Adrenal gland (tissue), 9 donors: ENCODE measurements at regions not wholly inside any gene's neighbourhood (a gene's known extent, or its start where the extent isn't known, plus 50 kb on each side); places are given as distances from the start of the nearest gene placed in this dataset.

Experiments
- DNase-seq, 7 donors: peaks; one replicate each; pipeline ENCODE4 v3.0.0-alpha.2; 2019 to 2020
- H3K27ac ChIP-seq, 5 donors: fragments of 200-600 bp; sonication (generic) in 4 of 5; 1 replicate in 3 of 5; 2 replicates in 2 of 5; pipeline versions ENCODE4 v1.5.1 to v1.8.0; 2016 to 2020; ENCODE audit warnings: mild to moderate bottlenecking in 1 of 5
- H3K27me3 ChIP-seq: fragments of 200-600 bp; 2 replicates; pipeline ENCODE4 v1.8.0; 2021
- H3K36me3 ChIP-seq, 2 donors: fragments of 200-600 bp; replicated peaks in 1 of 2; 1 replicate in 1 of 2; 2 replicates in 1 of 2; pipeline versions ENCODE4 v1.5.1 to v1.8.0; 2018 to 2022
- H3K4me1 ChIP-seq, 2 donors: fragments of 200-600 bp; replicated peaks in 1 of 2; 1 replicate in 1 of 2; 2 replicates in 1 of 2; pipeline versions ENCODE4 v1.5.1 to v1.8.0; 2018 to 2021
- H3K4me3 ChIP-seq, 4 donors: fragments of 200-600 bp; sonication (generic) in 3 of 4; one replicate each; pipeline ENCODE4 v1.5.1; 2016 to 2018
- H3K9me3 ChIP-seq, 3 donors: fragments of 200-600 bp; sonication (generic) in 1 of 3; replicated peaks in 1 of 3; 1 replicate in 2 of 3; 2 replicates in 1 of 3; pipeline versions ENCODE4 v1.5.1 to v1.8.0; 2016 to 2021
- POLR2A ChIP-seq, 2 donors: fragments of 450-650 bp; IDR thresholded peaks; one replicate each; pipeline ENCODE4 v1.6.1; 2017; ENCODE audit warnings: antibody characterized with exemption in 2 of 2, mild to moderate bottlenecking in 2 of 2, moderate library complexity in 1 of 2
- WGBS, 4 donors: extraction: QIAGEN DNeasy Blood & Tissue Kit in 2 of 4; methylation state at CpG; one replicate each; pipeline versions ENCODE4 v1.1.5 to v1.1.7; 2013 to 2017; 5-methylcytosine and 5-hydroxymethylcytosine counted together
- intact Hi-C, 2 donors: fragments of 100-400 bp; cut with DNase I; formaldehyde crosslinking; loops; one replicate each; pipeline versions ENCODE4 v1.14.1 to v1.15.0; 2022 to 2023
- TF ChIP-seq, protein P1 (sequence below), 6 experiments: fragments of 450-650 bp in 4 of 6; fragments of 200-600 bp in 2 of 6; sonication (generic) in 1 of 6; IDR thresholded peaks; 1 replicate in 5 of 6; 2 replicates in 1 of 6; pipeline versions ENCODE4 v1.5.1 to v1.8.0; 2016 to 2021; ENCODE audit warnings: antibody characterized with exemption in 6 of 6, mild to moderate bottlenecking in 2 of 6, moderate library complexity in 1 of 6
- donor health status: healthy with polysubstance abuse.
- donor health status: Bipolar disorder and iron deficiency.
- donor health status: DM: yes; HTN: yes; CAD: no.
- donor health status: DM: no; HTN: no; CAD: no.
- donor health status: DM: no; HTN: no; CAD: no.

DNA sequence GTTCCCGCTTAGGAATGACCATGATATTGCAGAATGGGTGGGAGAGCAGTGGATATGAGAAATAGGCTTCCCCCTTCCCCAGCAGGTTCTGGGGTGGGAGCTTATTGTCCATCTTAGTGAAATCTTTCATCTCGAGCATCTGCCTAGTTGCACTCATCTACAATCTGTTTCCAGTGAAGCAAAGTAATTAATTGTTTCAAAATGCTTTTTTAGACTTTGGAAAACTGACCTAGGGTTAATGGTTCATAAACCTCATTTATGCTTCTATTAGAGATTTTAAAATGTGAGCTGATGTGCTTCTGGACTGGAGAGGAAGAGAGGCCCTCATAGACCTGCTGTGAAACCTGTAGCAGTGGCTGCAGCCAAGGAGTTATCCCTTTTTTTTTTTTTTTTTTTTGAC is 247.7 kb upstream of the XYLT1 start:
- TF ChIP-seq POLR2A (IDR thresholded peaks at IDR 0.05), result no peak
- TF ChIP-seq, protein P1, sequence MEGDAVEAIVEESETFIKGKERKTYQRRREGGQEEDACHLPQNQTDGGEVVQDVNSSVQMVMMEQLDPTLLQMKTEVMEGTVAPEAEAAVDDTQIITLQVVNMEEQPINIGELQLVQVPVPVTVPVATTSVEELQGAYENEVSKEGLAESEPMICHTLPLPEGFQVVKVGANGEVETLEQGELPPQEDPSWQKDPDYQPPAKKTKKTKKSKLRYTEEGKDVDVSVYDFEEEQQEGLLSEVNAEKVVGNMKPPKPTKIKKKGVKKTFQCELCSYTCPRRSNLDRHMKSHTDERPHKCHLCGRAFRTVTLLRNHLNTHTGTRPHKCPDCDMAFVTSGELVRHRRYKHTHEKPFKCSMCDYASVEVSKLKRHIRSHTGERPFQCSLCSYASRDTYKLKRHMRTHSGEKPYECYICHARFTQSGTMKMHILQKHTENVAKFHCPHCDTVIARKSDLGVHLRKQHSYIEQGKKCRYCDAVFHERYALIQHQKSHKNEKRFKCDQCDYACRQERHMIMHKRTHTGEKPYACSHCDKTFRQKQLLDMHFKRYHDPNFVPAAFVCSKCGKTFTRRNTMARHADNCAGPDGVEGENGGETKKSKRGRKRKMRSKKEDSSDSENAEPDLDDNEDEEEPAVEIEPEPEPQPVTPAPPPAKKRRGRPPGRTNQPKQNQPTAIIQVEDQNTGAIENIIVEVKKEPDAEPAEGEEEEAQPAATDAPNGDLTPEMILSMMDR (IDR thresholded peaks at IDR 0.05), result no peak
- WGBS, 4 donors, result 47 to 56% (median 53%) methylated on average over 2 of the region's 2 CpGs

DNA sequence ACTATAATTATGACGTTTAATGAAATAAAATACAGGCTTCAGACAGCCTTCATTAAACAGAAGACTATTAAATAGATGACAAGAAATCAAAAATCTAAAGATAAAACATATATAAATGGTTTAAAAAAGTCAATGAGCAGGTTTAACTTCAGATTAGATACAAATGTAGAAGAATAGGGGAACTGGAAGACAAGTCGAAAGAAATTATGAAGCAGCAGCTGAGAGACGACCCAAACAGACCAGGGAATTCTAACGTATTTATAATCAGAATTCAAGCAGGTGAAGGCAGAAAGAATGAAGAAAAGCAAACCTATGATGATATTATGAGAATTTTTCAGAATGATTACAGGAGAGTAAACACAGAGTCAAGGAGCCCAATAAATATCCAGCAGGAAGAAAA is 235.1 kb upstream of the XYLT1 start:
- WGBS, 4 donors, result 70 to 81% (median 76%) methylated on average over 4 of the region's 4 CpGs

More for the DNA sequence above, 247.7 kb upstream of the XYLT1 start:
- Histone ChIP-seq H3K27ac (no peak overlapping the region), H3K27me3 (no peaks in the 10 kb centered on the region), H3K4me3 (no peak overlapping the region), H3K4me1 (no peaks in the 10 kb centered on the region), H3K36me3 (no peaks in the 10 kb centered on the region), H3K9me3 (no peaks in the 10 kb centered on the region)
- DNase-seq, result no peak
- intact Hi-C loops, result no loop called here

DNA sequence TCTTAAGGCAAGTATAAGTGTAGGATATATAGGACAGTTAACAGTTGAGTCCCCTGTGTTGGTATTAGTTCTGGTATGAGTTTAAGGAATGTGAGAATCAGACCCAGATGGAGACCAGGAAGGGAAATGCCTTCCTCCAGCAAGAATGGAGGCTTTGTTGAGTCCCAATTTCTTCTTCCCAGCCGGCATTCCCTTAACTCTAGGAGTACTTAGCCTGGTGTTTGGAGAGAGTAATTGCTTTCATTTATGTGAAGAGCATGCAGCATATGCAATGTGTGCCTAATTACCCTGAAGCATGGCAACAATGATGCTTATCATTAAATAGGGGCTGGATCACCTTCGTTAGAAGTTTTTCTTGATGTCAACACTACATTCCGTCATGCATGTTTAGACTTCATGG is 225.9 kb upstream of the XYLT1 start:
- intact Hi-C loops, result no loop called here
- 52 to 83% (median 65%) methylated on average over 3 of the region's 3 CpGs for WGBS, 4 donors

More for the DNA sequence above, 235.1 kb upstream of the XYLT1 start:
- no peaks in the 10 kb centered on the region for H3K9me3 ChIP-seq
- H3K27me3 ChIP-seq, result no peaks in the 10 kb centered on the region
- no peaks in the 10 kb centered on the region for H3K4me1 ChIP-seq
- no peak overlapping the region for H3K27ac ChIP-seq
- H3K4me3 ChIP-seq, result no peak overlapping the region
- no peaks in the 10 kb centered on the region for H3K36me3 ChIP-seq
- intact Hi-C loops, result no loop called here
- DNase-seq, result no peak
- TF ChIP-seq, protein P1 (IDR thresholded peaks at IDR 0.05), result no peak

DNA sequence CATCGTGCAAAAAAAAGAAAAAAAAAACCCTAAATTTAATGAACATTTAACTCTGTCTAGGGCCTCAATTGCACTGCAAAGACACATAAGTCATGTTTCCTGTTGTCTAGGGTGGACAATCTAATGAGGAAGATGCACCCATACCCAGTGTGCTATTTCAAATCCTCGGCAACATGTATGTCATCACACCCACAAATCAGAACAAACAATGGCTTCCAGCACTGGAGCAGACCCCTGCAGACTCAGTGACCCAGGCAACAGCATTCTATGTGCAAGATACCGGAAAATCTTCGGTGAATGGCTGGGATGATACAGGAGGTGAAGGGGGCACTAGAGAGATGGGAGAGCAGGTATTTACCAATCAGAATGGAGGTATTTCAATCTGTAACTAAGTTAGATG is 221.7 kb upstream of the XYLT1 start:
- intact Hi-C loops, result no loop called here
- Histone ChIP-seq H3K27ac (no peak overlapping the region), H3K4me1 (no peaks in the 10 kb centered on the region), H3K36me3 (no peaks in the 10 kb centered on the region), H3K4me3 (no peak overlapping the region), H3K9me3 (no peaks in the 10 kb centered on the region), H3K27me3 (no peaks in the 10 kb centered on the region)
- 66 to 82% (median 77%) methylated on average over 4 of the region's 4 CpGs for WGBS, 4 donors
- no peak for DNase-seq
- TF ChIP-seq, protein P1 (IDR thresholded peaks at IDR 0.05), result no peak
- no peak for TF ChIP-seq POLR2A (IDR thresholded peaks at IDR 0.05)

More for the DNA sequence above, 225.9 kb upstream of the XYLT1 start:
- no peak overlapping the region for H3K4me3 ChIP-seq
- H3K27ac ChIP-seq, result no peak overlapping the region
- no peak for DNase-seq
- H3K27me3 ChIP-seq, result no peaks in the 10 kb centered on the region
- no peaks in the 10 kb centered on the region for H3K9me3 ChIP-seq
- H3K4me1 ChIP-seq, result no peaks in the 10 kb centered on the region
- H3K36me3 ChIP-seq, result no peaks in the 10 kb centered on the region
- TF ChIP-seq, protein P1 (IDR thresholded peaks at IDR 0.05), result no peak
- no peak for TF ChIP-seq POLR2A (IDR thresholded peaks at IDR 0.05)
